K562 (cell line): ENCODE measurements at regions not wholly inside any gene's neighbourhood (a gene's known extent, or its start where the extent isn't known, plus 50 kb on each side); places are given as distances from the start of the nearest gene placed in this dataset.
A peak's percentile ranks its signal among the peaks of the same experiment; 100 is the strongest.

Experiments
- ATAC-seq: fragments of 200-7000 bp; cut with Tn5 transposase; 3 replicates; pipeline ENCODE4 v1.9.1; 2020; ENCODE audit warnings: moderate library complexity
- BruUV-seq: library from RNA; stranded (reverse); fragments of 400-500 nt; replicated peaks from 2 replicates; lab custom pipeline; 2021; lab: Mats Ljungman, UMichigan
- CTCF ChIA-PET: fragments of 300-600 bp; formaldehyde crosslinking; extraction: SDS; loops from one replicate; lab custom pipeline; 2021; ENCODE audit warnings: low intra/inter-chr PET ratio; lab: Yijun Ruan, JAX
- POLR2A ChIA-PET: fragments of 300-600, 350-650 bp; sonication (Branson Sonifier 250); formaldehyde crosslinking; extraction: SDS; loops from one replicate; lab custom pipeline; 2021; ENCODE audit warnings: antibody characterized with exemption, inconsistent platforms; lab: Yijun Ruan, JAX
- DNase-seq, 4 experiments: peaks; one replicate each; pipeline versions ENCODE4 v3.0.0 to v3.0.0-alpha.2; 2011 to 2018; ENCODE audit warnings: low spot score in 3 of 4, mixed read lengths in 3 of 4; ENCODE audit errors: extremely low read depth in 1 of 4
- FAIRE-seq: peaks from 2 replicates; lab custom pipeline; 2011; peaks lifted over from hg19 to GRCh38; lab: Jason Lieb, UNC
- H2AFZ ChIP-seq: 2 replicates; pipeline ENCODE4 v1.6.0; 2011; ENCODE audit warnings: low read depth, low read length, control low read depth, inconsistent platforms
- H3K27ac ChIP-seq: fragments of 200-600 bp; 3 replicates; pipeline ENCODE4 v1.8.0; 2011; ENCODE audit warnings: low read depth, mild to moderate bottlenecking, control low read depth, inconsistent platforms, low read length, moderate library complexity, mixed read lengths; ENCODE audit errors: extremely low read depth
- H3K27me3 ChIP-seq, 2 experiments: fragments of 300-600 bp in 1 of 2; 2 replicates in 1 of 2; 3 replicates in 1 of 2; pipeline versions ENCODE4 v1.6.0 to v1.8.0; 2011; ENCODE audit warnings: inconsistent platforms in 2 of 2, low read length in 2 of 2, mild to moderate bottlenecking in 1 of 2, mixed read lengths in 1 of 2, moderate library complexity in 1 of 2; ENCODE audit not compliant: control insufficient read depth in 2 of 2, insufficient read depth in 2 of 2
- H3K36me3 ChIP-seq: fragments of 300-600 bp; 3 replicates; pipeline ENCODE4 v1.8.0; 2011; ENCODE audit warnings: mild to moderate bottlenecking, low read length, inconsistent platforms; ENCODE audit not compliant: control insufficient read depth, insufficient read depth
- H3K4me1 ChIP-seq, 2 experiments: fragments of 200-600 bp in 1 of 2; replicated peaks in 1 of 2; 2 replicates in 1 of 2; 3 replicates in 1 of 2; pipeline versions ENCODE4 v1.5.1 to v1.8.0; 2011; ENCODE audit warnings: inconsistent platforms in 2 of 2, low read length in 2 of 2, mild to moderate bottlenecking in 1 of 2, mixed read lengths in 1 of 2, moderate library complexity in 1 of 2; ENCODE audit not compliant: control insufficient read depth in 2 of 2, insufficient read depth in 2 of 2
- H3K4me2 ChIP-seq: 2 replicates; pipeline ENCODE4 v1.6.1; 2011; ENCODE audit warnings: low read length, control low read depth, inconsistent platforms, mixed read lengths; ENCODE audit not compliant: insufficient read depth
- H3K4me3 ChIP-seq: fragments of 200-600 bp; sonication (generic), shearing (Covaris generic); 2 replicates; pipeline ENCODE4 v1.5.1; 2016; ENCODE audit warnings: control low read depth, inconsistent platforms
- H3K79me2 ChIP-seq: fragments of 200-600 bp; 3 replicates; pipeline ENCODE4 v1.8.0; 2011; ENCODE audit warnings: low read length, inconsistent platforms; ENCODE audit not compliant: control insufficient read depth, insufficient read depth
- H3K9ac ChIP-seq, 2 experiments: 2 replicates each; pipeline versions ENCODE4 v1.6.0 to v1.6.1; 2011; ENCODE audit warnings: low read depth in 2 of 2, low read length in 2 of 2, control low read depth in 1 of 2, inconsistent platforms in 1 of 2, mild to moderate bottlenecking in 1 of 2, mixed read lengths in 1 of 2; ENCODE audit not compliant: insufficient read depth in 1 of 2
- H3K9me1 ChIP-seq: one replicate; pipeline ENCODE4 v1.6.0; 2011; ENCODE audit warnings: inconsistent platforms, mild to moderate bottlenecking, low read length, moderate library complexity; ENCODE audit not compliant: control insufficient read depth, insufficient read depth
- H3K9me3 ChIP-seq: replicated peaks from 2 replicates; pipeline ENCODE4 v1.5.1; 2011; ENCODE audit warnings: low read depth, low read length, inconsistent platforms; ENCODE audit not compliant: control insufficient read depth, insufficient read depth
- H4K20me1 ChIP-seq: replicated peaks from 2 replicates; pipeline ENCODE4 v1.6.1; 2011; ENCODE audit warnings: low read length, inconsistent platforms, mixed read lengths; ENCODE audit not compliant: control insufficient read depth, insufficient read depth
- CBX8 ChIP-seq: fragments of 200-600 bp; sonication (generic); IDR thresholded peaks from 2 replicates; pipeline ENCODE4 v1.6.1; 2012; ENCODE audit warnings: borderline replicate concordance, mixed run types, low read depth, mild to moderate bottlenecking, moderate library complexity, mixed read lengths, low read length, control low read depth, inconsistent platforms; ENCODE audit not compliant: poor library complexity, severe bottlenecking; ENCODE audit errors: extremely low read depth
- FOS ChIP-seq: IDR thresholded peaks from 3 replicates; pipeline ENCODE4 v1.6.1; 2011; ENCODE audit not compliant: insufficient read length; ENCODE audit errors: extremely low read depth
- GATAD2A ChIP-seq: fragments of 450-650 bp; IDR thresholded peaks from 2 replicates; pipeline ENCODE4 v1.6.1; 2017
- PCBP1 ChIP-seq: fragments of 200-400 bp; formaldehyde crosslinking; IDR thresholded peaks from 2 replicates; pipeline ENCODE4 v1.6.1; 2018; ENCODE audit warnings: mild to moderate bottlenecking, low read depth, low read length; ENCODE audit not compliant: poor library complexity, severe bottlenecking
- ZNF253 ChIP-seq: fragments of 250-450 bp; sonication (Bioruptor Pico); conservative IDR thresholded peaks from 2 replicates; pipeline ENCODE4 v1.6.1; 2021; ENCODE audit warnings: mild to moderate bottlenecking
- WGBS: fragments of 100-300 bp; shearing (Covaris generic); methylation state at CpG from one replicate; pipeline ENCODE4 v1.1.6; 2016; ENCODE audit warnings: low coverage, mixed read lengths; ENCODE audit not compliant: insufficient coverage; ENCODE audit errors: missing lambda C conversion rate; 5-methylcytosine and 5-hydroxymethylcytosine counted together
- in situ Hi-C: fragments of 300-500 bp; cut with MboI; formaldehyde crosslinking; loops from 4 replicates; pipeline ENCODE4 v1.15.0; 2018; ENCODE audit warnings: inconsistent platforms, mixed read lengths
- intact Hi-C: fragments of 100-400 bp; cut with micrococcal nuclease; formaldehyde crosslinking; loops from 2 replicates; pipeline ENCODE4 v1.14.2; 2022

GRCh38 chr2:397926-398325, 110.0 kb upstream of the ALKAL2 start:
- 2% methylated on average over 9 of the region's 9 CpGs for WGBS
- no peaks in the 10 kb centered on the region for H3K4me1 ChIP-seq
- no peaks in the 10 kb centered on the region for H3K36me3 ChIP-seq
- FAIRE-seq: no peak
- TF ChIP-seq PCBP1: no peak
- no peak for TF ChIP-seq FOS
- TF ChIP-seq GATAD2A: no peak
- TF ChIP-seq, all 486 proteins: peak for 0
- H3K27ac ChIP-seq: no peak overlapping the region
- no peak overlapping the region for H3K4me2 ChIP-seq
- H4K20me1 ChIP-seq: no peaks in the 10 kb centered on the region
- ATAC-seq (no peak), DNase-seq (no peak)
- H3K27me3 ChIP-seq: peaks cover 3 to 32% of the 10 kb centered on the region in 2 experiments; a peak in 3 of 5 replicates
- in situ Hi-C loops (no loop called here), intact Hi-C loops (no loop called here)
- ChIA-PET CTCF (no interaction called here), POLR2A (no interaction called here)
- no peak overlapping the region for H2AFZ ChIP-seq
- H3K9me1 ChIP-seq: no peaks in the 10 kb centered on the region
- no peak overlapping the region for H3K4me3 ChIP-seq
- no TSS peak for BruUV-seq
- H3K9ac ChIP-seq: no peak overlapping the region
- no peaks in the 10 kb centered on the region for H3K79me2 ChIP-seq
- no peaks in the 10 kb centered on the region for H3K9me3 ChIP-seq

GRCh38 chr2:397521-397920, 109.6 kb upstream of the ALKAL2 start:
- H3K79me2 ChIP-seq: no peaks in the 10 kb centered on the region
- no peaks in the 10 kb centered on the region; a peak in 1 of 5 replicates for H3K4me1 ChIP-seq
- no peak for FAIRE-seq
- no peaks in the 10 kb centered on the region for H3K9me1 ChIP-seq
- no peak for DNase-seq
- H3K27me3 ChIP-seq: peaks cover 3 to 36% of the 10 kb centered on the region in 2 experiments; a peak in 3 of 5 replicates
- POLR2A ChIA-PET: no interaction called here
- WGBS: under 1% methylated on average over 14 of the region's 14 CpGs
- H3K27ac ChIP-seq: no peak overlapping the region
- TF ChIP-seq CBX8 (peak; percentile 39), ZNF253 (CRISPR knock-in tag) (no peak)
- no peak overlapping the region for H2AFZ ChIP-seq
- no peak overlapping the region for H3K9ac ChIP-seq
- CTCF ChIA-PET: no interaction called here
- intact Hi-C loops (no loop called here), in situ Hi-C loops (no loop called here)
- no peak overlapping the region for H3K4me2 ChIP-seq
- H3K36me3 ChIP-seq: no peaks in the 10 kb centered on the region
- H3K4me3 ChIP-seq: no peak overlapping the region
- no peaks in the 10 kb centered on the region for H3K9me3 ChIP-seq
- ATAC-seq: no peak
- no TSS peak for BruUV-seq
- H4K20me1 ChIP-seq: no peaks in the 10 kb centered on the region
